ENCODE measurements at regions not wholly inside any gene's neighbourhood (a gene's known extent, or its start where the extent isn't known, plus 50 kb on each side); places are given as distances from the start of the nearest gene placed in this dataset.

DNA sequence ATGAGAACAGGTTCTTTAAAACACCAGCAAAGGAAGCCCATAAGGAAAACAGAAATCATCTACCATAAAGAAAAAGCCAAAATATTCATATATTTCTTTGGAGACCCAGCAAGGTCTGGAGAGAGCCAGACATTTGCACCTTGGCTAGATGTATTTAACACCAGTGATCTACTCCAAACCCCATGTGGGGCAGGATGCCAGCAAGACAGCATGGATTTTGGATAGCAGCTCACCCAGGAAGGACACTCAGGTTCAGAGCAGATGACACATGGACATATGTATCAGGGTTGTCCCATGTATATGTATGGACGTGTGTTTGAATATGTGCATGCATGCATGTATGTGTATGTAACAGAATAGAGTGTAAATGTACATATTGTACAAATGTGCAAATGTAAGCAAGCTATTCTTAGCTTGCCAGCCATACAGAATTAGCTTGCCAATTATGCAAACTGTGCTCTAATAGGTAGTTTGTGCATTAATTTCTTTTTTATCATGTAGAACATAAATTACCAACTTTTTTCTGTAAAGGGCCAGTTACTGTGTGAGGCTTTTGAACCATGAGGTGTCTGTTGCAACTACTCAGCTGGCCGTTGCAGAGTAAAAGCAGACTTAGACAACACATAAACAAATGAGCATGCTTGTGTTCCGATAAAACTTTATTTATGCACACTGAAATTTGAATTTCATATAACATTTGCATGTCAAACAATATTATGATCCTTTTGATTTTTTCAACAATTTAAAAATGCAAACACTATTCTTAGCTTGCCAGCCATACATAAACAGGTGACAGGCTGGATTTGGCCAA is 73.5 kb upstream of the KAZN start:
- H3K4me3 ChIP-seq (ENCODE audit: insufficient read depth, low read length, poor library complexity, severe bottlenecking) = no peak overlapping the region
- TF ChIP-seq, protein P1, sequence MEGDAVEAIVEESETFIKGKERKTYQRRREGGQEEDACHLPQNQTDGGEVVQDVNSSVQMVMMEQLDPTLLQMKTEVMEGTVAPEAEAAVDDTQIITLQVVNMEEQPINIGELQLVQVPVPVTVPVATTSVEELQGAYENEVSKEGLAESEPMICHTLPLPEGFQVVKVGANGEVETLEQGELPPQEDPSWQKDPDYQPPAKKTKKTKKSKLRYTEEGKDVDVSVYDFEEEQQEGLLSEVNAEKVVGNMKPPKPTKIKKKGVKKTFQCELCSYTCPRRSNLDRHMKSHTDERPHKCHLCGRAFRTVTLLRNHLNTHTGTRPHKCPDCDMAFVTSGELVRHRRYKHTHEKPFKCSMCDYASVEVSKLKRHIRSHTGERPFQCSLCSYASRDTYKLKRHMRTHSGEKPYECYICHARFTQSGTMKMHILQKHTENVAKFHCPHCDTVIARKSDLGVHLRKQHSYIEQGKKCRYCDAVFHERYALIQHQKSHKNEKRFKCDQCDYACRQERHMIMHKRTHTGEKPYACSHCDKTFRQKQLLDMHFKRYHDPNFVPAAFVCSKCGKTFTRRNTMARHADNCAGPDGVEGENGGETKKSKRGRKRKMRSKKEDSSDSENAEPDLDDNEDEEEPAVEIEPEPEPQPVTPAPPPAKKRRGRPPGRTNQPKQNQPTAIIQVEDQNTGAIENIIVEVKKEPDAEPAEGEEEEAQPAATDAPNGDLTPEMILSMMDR (IDR thresholded peaks at IDR 0.05; ENCODE audit: insufficient read depth, low read length, poor library complexity, severe bottlenecking) = no peak
- TF ChIP-seq EZH2phosphoT487 (conservative IDR thresholded peaks at IDR 0.05; ENCODE audit: low read length) = no peak
- no peaks in the 10 kb centered on the region for H3K27me3 ChIP-seq (ENCODE audit: low read length)
- no peaks in the 10 kb centered on the region for H3K9me2 ChIP-seq (replicated peaks; ENCODE audit: insufficient read depth, low read length)
- no peaks in the 10 kb centered on the region for H3K79me2 ChIP-seq (ENCODE audit: insufficient read depth, low read length)
- H3K27ac ChIP-seq (ENCODE audit: low read depth, low read length) = no peak overlapping the region
- H2AFZ ChIP-seq (ENCODE audit: low read depth, low read length, severe bottlenecking) = no peak overlapping the region
- H3F3A ChIP-seq (ENCODE audit: insufficient read depth) = no peaks in the 10 kb centered on the region
- H3K36me3 ChIP-seq (ENCODE audit: low read length) = no peaks in the 10 kb centered on the region
- H3K4me2 ChIP-seq (ENCODE audit: low read depth, low read length, poor library complexity, severe bottlenecking) = no peak overlapping the region
- no peaks in the 10 kb centered on the region for H4K20me1 ChIP-seq (ENCODE audit: low read depth, low read length)
- no peaks in the 10 kb centered on the region for H3K9me3 ChIP-seq (ENCODE audit: insufficient read depth, low read length)
- no peak overlapping the region for H3K9ac ChIP-seq (ENCODE audit: low read length)

DNA sequence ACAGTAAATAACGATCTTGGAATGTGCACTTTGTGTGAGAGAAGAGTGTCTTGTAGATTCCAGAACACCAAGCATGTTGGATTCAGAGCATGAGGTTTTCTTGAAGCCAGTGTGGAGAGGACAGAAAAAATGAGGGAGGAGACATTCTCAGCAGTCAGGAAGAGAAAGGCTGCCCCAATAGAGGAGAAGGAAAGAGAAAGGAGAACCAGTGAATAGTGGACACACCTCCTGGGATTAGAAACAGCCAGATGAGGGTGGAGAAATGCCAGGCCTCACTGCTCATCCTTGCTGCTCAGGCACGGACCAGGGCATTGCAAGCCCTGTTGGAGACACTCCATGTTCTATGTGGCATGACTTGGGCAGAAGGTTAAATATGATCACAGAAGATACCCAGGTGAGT is 69.0 kb upstream of the KAZN start:
- no peak overlapping the region for H3K4me3 ChIP-seq (ENCODE audit: insufficient read depth, low read length, poor library complexity, severe bottlenecking)
- H3K79me2 ChIP-seq (ENCODE audit: insufficient read depth, low read length) = no peaks in the 10 kb centered on the region
- H4K20me1 ChIP-seq (ENCODE audit: low read depth, low read length) = no peaks in the 10 kb centered on the region
- no peaks in the 10 kb centered on the region for H3K9me3 ChIP-seq (ENCODE audit: insufficient read depth, low read length)
- no peaks in the 10 kb centered on the region for H3K36me3 ChIP-seq (ENCODE audit: low read length)
- H3K27me3 ChIP-seq (ENCODE audit: low read length) = no peaks in the 10 kb centered on the region
- no peak overlapping the region for H3K4me2 ChIP-seq (ENCODE audit: low read depth, low read length, poor library complexity, severe bottlenecking)
- no peaks in the 10 kb centered on the region for H3F3A ChIP-seq (ENCODE audit: insufficient read depth)
- no peaks in the 10 kb centered on the region for H3K9me2 ChIP-seq (replicated peaks; ENCODE audit: insufficient read depth, low read length)
- no peak overlapping the region for H3K9ac ChIP-seq (ENCODE audit: low read length)
- H2AFZ ChIP-seq (ENCODE audit: low read depth, low read length, severe bottlenecking) = no peak overlapping the region
- no peak overlapping the region for H3K27ac ChIP-seq (ENCODE audit: low read depth, low read length)
- no peak for TF ChIP-seq EZH2phosphoT487 (conservative IDR thresholded peaks at IDR 0.05; ENCODE audit: low read length)
- TF ChIP-seq, protein P1 (IDR thresholded peaks at IDR 0.05; ENCODE audit: insufficient read depth, low read length, poor library complexity, severe bottlenecking) = no peak

DNA sequence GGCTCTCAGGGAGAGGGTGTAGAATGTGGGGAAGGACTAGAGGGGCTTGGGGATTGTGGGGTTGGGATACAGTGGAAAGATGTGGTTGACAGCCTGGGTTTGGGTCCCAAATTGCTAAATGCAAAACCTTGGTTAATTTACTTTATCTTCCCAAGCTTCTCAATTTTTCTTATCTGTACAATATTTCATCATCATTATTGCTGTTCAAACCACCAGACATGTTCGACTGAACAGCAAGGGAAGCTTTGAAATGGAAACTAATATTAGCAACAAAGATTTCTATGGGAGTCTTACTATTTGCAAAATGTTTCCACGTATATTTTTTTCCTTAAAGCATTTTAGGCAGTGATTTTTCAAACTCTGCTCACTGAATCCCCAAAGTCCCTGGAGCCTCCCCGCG is 67.0 kb upstream of the KAZN start:
- Histone ChIP-seq H3K79me2 (ENCODE audit: insufficient read depth, low read length) (no peaks in the 10 kb centered on the region), H3K9me3 (ENCODE audit: insufficient read depth, low read length) (no peaks in the 10 kb centered on the region), H3K27me3 (ENCODE audit: low read length) (no peaks in the 10 kb centered on the region), H3F3A (ENCODE audit: insufficient read depth) (no peaks in the 10 kb centered on the region), H3K9ac (ENCODE audit: low read length) (no peak overlapping the region), H3K27ac (ENCODE audit: low read depth, low read length) (no peak overlapping the region), H4K20me1 (ENCODE audit: low read depth, low read length) (no peaks in the 10 kb centered on the region), H3K4me2 (ENCODE audit: low read depth, low read length, poor library complexity, severe bottlenecking) (no peak overlapping the region), H3K36me3 (ENCODE audit: low read length) (no peaks in the 10 kb centered on the region), H3K4me3 (ENCODE audit: insufficient read depth, low read length, poor library complexity, severe bottlenecking) (no peak overlapping the region), H3K9me2 (replicated peaks; ENCODE audit: insufficient read depth, low read length) (no peaks in the 10 kb centered on the region), H2AFZ (ENCODE audit: low read depth, low read length, severe bottlenecking) (no peak overlapping the region)
- TF ChIP-seq EZH2phosphoT487 (conservative IDR thresholded peaks at IDR 0.05; ENCODE audit: low read length) = no peak
- TF ChIP-seq, protein P1 (IDR thresholded peaks at IDR 0.05; ENCODE audit: insufficient read depth, low read length, poor library complexity, severe bottlenecking) = no peak

Data from SU-DHL-6 (cell line).